UCSD-AML1 (cell line): ENCODE measurements at regions not wholly inside any gene's neighbourhood (a gene's known extent, or its start where the extent isn't known, plus 50 kb on each side); places are given as distances from the start of the nearest gene placed in this dataset.

ENCODE experiments used
- DNase-seq: peaks from one replicate; lab custom pipeline; 2025; ENCODE audit not compliant: unreplicated experiment; lab: John Stamatoyannopoulos, UW

DNA sequence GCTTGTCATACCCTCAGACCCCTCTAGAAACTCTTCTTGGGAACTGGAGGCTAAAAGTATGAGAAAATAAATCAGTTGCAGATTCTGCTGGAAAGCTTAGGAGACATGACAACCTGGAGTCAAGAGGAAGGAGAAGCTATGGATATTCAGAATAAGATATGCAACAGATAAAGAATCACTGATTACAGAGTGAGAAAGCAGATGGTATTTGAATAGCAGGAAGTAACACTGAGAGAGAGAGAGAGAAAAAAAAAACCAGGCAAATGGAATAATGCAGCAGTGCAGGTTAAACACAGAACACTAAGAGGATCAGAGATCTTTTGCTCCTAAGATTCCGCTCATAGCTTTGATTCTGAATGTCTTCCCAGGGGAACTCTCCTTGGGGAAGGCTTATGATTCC is 1284.1 kb upstream of the NXPH2 start:
- DNase-seq, result no peak

DNA sequence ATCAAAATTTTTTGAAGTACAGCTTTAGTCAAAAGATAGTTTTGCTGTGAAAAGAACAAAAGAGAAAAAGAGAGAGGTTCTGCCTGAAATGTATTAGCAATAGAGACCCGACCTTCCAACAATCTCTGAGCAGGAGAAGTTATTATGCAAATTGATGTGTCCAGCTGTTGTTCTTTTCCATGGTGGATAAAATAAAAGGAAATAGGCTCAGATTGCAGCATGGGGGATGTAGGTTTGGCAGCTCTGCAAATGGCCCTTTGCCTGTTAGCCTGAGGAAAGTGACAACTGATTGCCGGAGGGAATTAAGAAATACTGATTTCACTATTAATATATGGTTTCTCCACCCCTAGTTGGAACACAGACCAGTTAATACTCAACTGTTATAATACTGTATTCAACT is 1283.2 kb upstream of the NXPH2 start:
- DNase-seq, result no peak

DNA sequence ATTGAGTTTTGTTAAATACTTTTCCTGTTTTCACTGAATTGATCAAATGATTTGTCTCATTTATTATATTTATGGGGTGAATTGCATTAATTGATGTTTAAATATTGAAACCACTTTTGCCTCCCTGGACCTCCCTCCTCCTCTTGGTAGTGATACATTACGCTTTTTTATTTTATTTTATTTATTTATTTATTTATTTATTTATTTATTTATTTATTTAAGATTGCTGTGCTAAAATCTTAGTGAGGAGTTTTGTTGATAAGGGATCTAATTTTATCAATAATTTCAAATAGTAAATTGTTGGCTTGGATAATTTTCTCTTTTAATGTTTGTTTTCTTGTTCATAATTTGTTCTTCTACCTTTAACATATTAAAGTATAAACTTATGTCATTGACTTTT is 1281.0 kb upstream of the NXPH2 start:
- no peak for DNase-seq

DNA sequence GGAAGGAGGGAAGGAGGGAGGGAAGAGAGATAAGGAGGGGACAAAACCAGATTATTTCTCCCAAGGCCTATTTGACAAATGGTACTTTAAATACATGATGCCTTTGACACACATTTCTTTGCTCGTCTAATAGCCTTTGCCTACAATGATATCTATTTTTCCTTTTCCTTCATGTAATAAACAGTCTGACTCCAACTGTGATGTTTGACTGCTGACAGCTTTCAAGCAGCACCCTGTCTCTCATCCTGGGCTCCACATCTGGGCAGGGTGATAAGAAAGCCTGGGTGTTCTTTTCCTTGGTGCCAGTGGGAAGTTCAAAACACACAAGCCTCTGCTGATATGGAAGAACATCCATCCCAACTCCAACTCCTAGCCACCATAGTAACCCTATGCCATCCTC is 1277.7 kb upstream of the NXPH2 start:
- no peak for DNase-seq

DNA sequence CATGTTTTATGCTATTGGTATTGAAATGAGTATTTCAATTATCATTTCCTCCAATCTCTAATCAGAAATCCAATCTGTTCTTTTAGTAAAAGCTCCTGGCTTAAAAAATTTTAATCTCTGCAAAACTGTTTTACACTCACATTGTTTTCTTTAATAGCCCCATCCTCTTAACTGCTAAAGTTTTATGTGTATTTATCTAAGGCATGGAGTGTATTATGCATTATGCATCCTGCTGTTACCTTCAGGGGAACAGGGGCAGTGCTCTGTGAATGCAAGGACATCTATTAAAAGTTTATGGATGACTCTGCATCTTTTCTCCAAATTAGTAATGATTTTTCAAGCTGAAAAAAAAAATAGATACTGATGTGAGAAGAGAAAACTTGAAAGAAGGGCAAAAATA is 1261.6 kb upstream of the NXPH2 start:
- DNase-seq, result no peak

DNA sequence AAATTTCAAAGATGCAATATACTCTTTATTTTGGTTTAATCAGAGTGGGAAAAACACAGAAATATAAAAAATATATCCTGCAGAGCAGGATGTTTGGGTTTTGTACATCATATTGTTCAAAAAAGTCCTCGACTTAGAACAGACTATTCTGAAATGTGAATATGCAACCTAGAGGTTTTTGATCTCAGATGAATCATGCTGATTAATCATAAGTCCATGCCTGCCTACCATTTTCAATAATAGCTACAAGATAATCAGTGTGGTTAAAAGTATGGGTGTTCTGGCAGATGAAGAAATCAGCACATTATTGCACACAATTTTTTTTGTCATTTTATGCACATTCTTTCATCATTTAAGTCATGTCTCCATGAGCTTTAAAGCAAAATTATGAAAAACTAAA is 1261.0 kb upstream of the NXPH2 start:
- no peak for DNase-seq

DNA sequence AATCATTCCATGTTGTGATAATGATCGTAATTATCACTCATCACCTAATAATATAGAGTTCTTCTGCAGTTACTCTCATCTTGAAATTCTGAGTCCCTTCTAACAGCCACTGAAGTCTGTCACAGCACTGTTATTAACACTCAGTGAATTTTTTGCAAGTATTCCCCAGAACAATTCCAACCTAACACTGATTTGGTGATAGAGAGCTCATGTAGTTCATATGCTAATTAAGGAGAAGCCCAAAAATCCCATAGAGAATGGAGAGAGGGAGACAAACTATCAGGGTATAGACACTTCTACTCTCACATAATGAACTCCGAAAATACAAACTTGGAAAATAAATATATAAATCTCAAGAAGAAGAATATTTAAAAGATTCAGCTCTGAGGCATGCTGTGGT is 1253.4 kb upstream of the NXPH2 start:
- no peak for DNase-seq

DNA sequence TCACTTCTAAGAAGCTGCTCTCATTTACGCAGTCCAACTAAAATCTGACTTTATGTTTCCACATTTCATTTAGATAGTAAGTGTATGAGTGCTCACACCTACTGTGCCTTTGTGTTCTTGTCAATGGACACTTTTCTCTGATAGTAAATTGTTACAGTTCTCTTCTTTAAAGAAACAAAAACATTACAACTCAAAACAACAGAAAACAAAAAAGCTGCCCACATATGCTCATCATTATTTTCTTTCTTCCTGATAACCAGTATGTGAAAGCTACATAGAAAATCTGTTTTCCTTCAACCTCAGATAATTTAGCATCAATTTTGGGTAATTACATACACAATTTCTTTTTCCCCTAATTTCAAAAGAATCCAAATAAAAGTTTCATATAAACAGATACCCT is 1247.8 kb upstream of the NXPH2 start:
- DNase-seq, result no peak

DNA sequence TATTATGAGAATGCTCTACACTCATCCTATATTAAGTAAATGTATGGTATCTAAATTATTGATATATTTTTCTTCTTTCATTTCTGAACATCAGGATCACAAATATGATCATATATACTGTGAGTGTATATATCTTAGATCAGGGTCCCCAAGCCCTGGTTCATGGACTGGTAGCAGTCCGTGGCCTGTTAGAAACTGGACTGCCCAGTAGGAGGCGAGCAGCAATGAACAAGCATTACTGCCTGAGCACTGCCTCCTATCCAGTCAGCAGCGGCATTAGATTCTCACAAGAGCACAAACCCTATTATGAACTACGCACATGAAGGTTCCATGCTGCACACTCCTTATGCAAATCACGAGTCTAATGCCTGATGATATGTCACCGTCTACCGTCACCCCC is 1247.1 kb upstream of the NXPH2 start:
- DNase-seq, result no peak

DNA sequence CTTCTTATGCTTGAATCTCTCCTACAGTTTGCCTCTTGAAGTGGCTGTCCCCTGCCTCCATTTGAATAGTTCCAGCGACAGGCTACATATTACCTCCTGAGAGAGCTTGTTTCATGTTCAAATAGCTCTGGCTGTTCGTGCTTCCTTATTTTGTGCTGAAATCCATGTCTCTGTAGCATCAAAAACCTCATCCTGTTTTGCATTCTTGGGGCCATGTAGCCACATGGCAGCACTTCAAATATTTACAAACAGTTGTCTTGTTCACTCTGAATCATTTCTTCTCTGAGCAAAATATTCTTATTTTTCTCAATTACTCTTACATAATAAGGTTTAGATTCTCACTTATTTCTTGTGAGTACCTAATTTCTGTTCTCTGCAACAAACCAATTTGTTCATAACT is 1243.1 kb upstream of the NXPH2 start:
- no peak for DNase-seq

DNA sequence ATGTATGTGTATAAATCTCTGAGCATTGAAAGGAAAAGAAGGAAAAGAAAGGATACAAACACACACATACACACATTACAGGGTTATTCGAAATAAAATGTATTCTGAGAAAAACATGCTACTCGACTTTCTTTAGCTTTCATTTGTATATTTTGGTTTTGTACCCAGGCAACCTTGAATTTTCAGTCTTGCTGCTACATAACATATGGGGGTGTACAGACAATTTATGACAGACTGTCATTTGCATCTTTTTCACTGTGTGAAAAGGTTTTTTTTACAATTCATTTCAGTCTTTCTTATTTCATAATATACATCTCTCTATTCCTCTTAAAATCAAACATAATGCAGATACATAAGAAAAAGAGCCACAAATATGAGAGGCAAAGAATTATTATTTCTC is 1238.4 kb upstream of the NXPH2 start:
- no peak for DNase-seq

DNA sequence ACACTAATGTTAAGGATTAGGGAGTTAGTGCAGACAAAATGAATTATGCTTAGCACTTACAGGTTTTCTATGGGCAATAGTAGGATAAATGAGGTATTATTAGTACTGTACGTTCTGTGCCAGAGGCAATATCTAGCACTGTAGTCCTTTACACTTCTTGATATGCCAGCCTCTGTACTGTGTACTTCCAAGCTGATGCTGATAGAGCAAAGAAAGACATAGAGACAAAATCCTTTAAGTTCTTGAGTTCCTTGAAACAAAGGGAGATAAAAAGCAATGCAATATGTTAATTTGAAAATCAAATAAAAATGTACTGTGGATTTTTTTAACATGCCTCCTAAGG is 1234.0 kb upstream of the NXPH2 start:
- DNase-seq, result no peak

DNA sequence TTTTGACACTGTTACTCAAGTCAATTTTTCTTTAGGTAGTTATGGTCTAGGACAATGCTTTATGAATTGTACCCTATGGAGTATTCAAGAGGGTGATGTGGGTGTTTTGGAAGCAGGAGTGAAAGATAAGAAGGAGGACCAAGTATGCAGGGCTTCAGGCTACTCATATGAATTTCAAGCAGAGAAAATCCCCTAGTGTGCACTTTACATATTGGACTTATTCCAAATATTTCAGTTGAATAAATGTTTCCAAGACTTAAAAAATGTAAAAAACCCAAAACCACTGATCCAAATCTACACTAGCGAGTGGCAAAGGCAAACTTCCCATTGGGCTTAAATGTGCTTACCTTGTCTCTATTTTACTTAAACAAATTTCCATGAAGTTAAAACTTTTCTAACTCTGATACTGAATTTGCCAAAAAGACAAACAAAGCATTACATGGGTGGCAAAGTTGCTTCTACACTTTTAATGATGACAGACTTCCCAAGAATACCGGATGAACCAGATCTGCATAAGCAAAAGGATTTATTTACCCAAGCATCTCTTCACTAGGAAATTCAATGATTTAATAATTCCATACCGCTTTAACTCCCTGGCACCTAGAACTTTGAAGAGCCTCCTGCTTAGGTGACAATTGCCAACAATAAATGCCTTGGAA is 1233.5 kb upstream of the NXPH2 start:
- DNase-seq, result no peak

DNA sequence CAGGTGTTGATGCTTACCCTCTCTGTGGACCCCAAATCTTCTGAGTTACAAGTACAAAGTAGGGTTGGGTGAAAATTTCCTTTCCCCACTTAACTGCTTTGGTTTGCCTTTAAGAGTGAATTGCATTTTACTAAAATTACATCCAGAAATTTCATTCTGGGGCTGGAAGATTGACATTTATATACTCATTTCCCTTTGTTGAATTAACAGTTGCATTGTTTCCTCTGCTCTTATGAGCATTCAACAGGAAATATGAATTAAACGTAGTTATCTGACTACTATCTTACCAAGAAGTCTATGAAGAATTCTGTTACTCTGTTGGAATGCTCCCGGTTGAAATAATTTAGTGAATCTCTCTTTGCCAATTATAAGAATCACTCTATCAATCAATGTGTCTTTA is 1231.1 kb upstream of the NXPH2 start:
- DNase-seq, result no peak

DNA sequence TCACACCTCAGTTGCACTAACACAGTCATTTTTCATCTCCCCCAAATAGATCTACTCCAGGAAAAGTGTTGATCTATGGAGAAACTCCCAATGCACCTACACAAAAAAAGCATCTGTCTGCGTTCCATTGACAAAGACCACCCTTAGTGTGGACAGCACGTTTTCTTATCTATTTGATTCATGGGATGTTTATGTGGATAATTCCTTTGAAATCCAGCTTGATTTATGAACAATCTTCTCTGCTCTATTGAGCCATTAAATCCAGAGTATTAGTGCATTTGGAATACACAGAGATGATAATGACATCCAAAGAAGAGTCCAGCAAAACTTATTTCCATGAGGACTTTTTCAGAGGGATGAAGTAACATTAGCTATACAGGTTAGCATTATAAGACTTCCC is 1221.9 kb upstream of the NXPH2 start:
- no peak for DNase-seq

DNA sequence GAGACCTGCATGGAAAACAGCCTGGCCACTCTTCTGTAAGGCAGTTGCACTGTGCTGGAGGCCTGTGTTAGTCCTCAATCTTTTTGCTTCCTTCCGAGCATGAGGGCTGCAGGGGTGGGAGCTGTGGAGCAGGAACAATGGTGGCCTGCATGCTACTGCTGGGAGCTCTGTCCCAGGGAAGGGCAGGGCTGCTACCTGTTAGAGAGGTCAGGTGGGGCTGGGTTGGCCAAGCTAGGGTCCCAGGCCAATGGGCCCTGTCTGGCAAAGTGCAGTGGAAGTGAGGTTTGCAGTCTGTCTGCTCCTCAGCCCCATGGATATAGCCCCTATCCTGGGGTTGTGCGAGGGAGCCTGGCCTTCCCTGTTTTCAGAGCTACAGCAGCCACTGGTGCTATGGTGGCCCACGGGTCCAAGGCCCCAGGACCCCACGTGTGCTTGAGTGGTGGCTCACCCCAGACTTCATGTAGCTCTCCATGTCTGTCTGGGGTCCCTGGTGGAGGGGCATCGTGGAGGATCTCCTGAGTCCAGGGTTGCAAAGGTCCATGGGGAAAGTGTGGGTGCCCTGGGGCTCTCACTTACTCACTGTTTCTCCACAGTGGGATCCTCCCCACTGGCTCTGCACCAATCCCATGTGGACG is 1212.6 kb upstream of the NXPH2 start:
- no peak for DNase-seq

DNA sequence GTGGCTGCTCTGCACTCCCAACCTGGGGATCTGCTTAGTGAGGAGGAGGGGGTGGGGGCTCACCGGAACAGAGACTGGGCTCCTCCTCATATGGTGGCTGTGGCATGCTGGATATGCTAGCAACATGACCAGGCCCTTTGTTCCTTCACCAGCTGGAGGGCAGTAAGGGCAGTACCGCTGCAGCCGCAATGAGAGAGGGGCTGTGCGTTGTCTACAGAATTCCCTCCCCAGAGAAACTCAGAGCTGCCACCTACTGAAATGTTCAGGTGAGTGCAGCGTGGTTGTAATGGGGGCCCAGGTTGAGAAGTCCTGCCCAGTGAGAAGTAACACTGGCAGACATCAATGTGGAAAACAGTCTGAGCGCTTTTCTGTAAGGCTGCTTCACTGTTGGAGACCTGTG is 1211.9 kb upstream of the NXPH2 start:
- DNase-seq, result no peak

DNA sequence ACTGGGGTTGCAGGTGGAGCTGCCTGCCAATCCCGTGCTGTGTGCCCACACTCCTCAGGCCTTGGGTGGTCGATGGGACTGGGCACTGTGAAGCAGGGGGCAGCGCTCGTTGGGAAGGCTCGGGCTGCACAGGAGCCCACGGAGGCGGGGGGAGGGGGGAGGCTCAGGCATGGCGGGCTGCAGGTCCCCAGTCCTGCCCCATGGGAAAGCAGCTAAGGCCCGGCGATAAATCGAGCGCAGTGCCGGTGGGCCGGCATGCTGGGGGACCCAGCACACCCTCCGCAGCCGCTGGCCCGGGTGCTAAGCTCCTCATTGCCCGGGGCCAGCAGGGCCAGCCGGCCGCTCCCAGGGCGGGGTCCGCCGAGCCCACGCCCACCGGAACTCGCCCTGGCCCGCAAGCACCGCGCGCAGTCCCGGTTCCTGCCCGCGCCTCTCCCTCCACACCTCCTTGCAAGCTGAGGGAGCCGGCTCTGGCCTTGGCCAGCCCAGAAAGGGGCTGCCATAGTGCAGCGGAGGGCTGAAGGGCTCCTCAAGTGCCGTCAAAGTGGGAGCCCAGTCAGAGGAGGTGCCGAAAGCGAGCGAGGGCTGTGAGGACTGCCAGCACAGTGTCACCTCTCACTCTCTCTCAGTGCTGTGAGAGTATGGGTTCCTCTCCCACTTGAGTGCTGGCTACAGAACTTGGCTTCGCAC is 1210.6 kb upstream of the NXPH2 start:
- DNase-seq, result no peak

DNA sequence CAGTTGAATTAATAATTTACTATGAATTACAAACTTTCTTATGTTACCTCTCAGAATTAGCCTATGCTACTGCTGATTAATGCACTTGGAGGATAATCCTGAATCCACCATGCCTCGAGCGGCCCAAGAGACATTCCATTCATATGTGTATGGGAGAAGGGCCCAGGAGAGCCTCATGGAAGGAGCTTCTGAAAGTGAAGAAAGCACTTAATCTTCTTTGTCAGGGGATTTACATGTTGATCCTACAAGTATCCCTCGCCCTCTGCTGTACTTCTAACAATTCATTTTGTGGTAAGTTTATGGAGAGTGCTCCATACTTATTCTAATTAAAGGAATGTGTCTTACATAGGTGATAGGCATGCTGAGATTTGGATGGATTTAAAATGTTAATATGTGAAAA is 1189.1 kb upstream of the NXPH2 start:
- no peak for DNase-seq

DNA sequence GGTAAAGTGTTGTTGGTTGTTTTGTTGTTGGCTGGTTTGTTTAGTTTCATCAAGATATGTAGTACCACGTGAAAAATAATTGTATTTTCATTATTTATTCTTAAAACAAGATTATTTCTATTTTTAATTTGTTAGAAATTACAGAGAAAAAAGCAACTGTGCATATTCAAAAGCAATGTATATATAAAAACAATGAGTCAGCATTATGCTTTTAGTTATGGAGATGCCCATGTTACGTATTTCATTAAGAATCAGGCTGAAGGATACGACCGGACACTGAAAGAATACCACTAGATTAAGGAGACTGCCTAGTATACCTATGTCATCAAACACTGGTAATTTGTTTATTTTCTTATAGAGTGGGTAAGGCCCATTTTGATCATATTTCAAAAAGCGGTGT is 1188.4 kb upstream of the NXPH2 start:
- no peak for DNase-seq

DNA sequence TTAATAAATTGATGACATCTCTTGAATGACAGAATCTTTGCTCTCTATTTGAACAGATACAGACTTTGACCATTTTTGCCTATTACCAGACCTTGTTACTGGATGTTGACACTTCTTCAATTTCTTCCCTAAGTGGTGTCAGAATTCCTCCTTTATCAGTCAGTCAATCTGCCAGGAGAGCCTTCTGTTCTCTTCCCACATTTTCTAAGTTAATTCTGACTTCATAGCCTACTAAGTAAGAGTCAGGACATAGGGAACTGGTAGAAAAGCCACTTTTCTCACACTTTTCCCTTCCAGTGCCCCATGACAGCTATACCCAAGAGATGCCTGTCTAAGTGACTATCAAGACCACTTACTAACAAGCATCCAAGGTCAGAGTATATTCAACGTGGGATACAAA is 1187.5 kb upstream of the NXPH2 start:
- DNase-seq, result no peak

DNA sequence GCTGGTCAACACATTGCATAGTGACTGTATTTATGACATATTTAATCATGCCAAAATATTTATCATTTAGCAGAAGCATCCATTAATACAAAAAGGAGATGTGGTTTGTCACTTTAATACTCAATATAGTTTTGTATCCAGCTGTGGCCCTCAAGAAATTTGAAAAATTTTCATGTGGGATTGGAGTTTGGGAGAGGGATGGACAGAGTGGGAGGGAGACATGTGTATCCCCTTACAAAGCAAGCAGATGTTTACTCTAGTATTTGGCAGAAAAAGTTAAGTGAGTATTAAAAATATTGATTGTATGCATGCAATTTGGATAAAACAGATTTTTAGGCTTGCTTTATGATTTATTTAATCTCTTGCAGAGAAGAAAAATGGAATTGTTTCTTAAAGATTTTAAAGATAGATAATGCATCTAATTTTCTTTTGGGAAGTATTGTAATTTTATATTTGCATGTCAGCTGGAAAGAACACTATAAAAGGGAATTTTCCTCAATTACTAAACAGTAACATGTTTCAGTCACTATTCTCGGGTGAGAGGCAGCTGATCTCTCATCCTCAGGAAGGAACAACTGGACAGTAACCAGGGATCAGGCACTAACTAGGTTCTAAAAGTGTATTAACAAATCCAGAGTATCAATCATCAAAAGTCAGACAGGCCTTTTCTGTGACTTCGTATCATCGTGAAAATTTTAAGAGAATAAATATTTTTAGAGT is 1184.7 kb upstream of the NXPH2 start:
- DNase-seq, result no peak
